ENCODE measurements at regions not wholly inside any gene's neighbourhood (a gene's known extent, or its start where the extent isn't known, plus 50 kb on each side); places are given as distances from the start of the nearest gene placed in this dataset.

DNA sequence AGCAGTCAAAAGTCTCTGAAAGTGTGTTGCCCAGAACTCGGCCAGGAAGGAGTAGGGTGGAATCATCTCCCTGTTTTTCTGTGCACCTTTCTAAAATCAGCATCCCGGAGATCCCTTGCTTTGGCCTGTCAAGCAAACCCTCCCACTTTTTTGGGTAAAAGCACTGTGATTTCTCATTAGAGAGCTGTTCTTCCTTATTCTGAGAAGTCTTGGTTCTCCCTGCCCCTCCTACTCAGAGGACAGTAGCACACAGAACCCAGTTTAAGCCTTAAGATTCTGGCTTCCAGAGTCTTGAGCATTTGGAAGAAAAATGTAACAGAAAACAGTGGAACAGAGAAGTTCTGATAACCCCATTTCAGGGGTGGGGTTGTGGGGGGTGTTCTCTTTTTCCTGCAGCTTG is 52.6 kb upstream of the KATNAL1 start:
- FAIRE-seq (no peak), DNase-seq (ENCODE audit: insufficient read length, low spot score) (no peak)
- TF ChIP-seq POLR2A (IDR thresholded peaks at IDR 0.05; ENCODE audit: low read depth, low read length): no peak

DNA sequence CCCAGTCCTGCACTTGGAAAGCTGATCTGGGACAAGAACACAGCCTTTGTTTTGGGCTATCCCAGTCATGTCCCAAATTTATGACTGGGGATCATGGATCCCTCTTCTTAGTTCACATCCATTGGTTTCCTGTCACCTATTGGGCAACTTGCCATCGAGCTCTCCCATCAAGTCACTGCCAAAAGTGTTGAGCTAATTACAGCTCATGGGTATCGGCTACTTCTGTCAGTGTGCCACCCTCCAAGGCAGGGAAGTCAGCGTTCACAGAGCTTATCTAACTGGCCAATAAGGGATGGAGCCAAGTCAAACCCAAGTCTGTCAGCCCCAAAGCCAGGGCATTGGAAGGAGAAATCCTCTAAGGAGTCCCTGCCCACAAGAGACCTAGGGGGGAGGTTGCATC is 53.2 kb upstream of the KATNAL1 start:
- DNase-seq (ENCODE audit: insufficient read length, low spot score): no peak
- FAIRE-seq: no peak
- TF ChIP-seq POLR2A (IDR thresholded peaks at IDR 0.05; ENCODE audit: low read depth, low read length): no peak

DNA sequence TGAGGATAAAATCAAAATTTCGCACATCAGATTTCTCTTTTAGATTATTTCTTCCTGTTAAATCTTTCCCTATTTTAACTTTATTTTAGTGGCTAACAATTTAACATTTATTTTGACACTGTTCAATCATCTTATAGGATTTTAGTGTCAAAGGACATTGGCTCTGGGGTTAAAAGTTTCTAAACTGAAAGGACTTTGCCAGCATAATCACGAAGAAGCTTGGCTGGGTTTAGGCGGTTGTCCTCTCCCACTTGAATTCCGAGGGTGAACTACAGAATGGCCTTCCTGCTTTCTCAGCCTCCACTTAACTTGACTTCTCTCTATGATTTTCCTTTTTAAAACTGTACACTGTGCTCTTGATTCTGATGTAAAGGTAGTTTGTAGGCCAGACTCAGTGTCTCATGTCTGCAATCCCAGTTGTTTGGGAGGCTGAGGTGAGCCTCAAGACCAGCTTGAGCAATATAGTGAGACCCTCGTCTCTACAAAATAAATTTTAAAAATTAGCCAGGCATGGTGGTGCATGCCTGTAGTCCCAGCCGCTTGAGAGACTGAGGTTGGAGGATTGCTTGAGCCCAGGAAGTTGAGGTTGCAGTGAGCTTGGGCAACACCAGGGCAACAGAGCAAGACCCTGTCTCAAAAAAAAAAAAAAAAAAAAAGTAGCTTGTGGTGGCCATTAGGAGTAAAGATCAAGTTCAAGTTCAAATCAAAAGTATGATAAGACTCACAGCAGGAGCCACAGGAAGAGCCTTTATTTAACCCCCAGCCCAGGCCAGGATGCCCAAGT is 54.8 kb upstream of the KATNAL1 start:
- FAIRE-seq: no peak
- DNase-seq (ENCODE audit: insufficient read length, low spot score): no peak
- no peak for TF ChIP-seq POLR2A (IDR thresholded peaks at IDR 0.05; ENCODE audit: low read depth, low read length)

DNA sequence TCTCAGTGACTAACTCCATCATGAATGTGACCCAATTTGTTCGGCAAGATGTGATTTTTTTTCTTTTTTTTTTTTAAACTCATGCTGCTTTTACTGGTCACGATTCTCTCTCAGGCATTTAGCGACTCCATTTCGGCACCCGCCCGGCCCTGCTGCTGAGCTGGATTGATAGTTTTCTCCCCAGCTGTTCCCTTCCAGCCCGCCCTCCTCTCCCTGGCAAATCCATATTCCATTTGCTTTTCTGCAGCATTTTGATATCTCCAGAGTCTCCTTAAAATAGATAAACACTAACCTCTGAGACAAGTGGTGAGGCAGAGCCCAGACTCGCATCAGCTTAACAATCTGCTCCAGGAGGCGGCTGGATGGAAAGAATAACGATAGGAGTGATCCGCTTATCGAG is 55.5 kb upstream of the KATNAL1 start:
- DNase-seq (ENCODE audit: insufficient read length, low spot score) (no peak), FAIRE-seq (no peak)
- TF ChIP-seq POLR2A (IDR thresholded peaks at IDR 0.05; ENCODE audit: low read depth, low read length): no peak

DNA sequence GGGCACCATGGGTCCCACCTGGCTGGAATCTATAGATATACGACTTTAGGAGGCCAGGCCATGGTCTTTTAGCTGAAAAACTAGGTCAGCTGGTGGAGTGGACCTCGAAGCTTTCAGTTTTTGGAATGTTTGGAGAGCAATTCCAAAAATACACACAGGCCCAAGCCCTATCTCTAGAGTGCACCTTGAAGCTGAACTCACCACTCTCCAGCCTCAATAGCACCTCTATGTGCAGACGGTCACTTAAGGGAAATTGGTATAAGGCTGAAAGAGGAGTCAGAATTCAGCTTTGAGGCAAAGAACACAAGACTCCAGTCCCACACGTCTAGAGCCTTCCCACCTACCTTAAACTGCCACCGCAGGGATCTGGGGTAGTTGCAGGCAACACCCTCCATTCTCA is 56.4 kb upstream of the KATNAL1 start:
- no peak for TF ChIP-seq POLR2A (IDR thresholded peaks at IDR 0.05; ENCODE audit: low read depth, low read length)
- FAIRE-seq: no peak
- no peak for DNase-seq (ENCODE audit: insufficient read length, low spot score)

DNA sequence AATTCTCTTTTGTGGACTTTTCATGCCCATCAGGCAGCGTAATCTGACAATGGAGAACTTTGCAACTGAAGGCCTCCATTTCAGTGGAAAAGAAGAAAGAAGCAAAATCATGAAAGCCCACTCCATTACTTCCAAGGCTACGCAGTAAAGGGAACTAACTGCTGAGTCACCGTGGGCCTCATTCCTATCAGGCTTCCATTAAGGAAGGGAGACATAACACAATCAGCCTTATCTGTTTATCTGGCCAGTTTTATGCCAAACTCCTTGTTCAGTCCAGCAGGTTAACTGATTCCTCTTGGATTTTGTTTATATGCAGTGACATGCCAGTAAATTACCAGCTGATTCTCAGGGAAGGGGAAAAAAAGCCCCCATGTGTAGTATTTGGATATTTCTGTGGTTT is 56.8 kb upstream of the KATNAL1 start:
- no peak for DNase-seq (ENCODE audit: insufficient read length, low spot score)
- no peak for FAIRE-seq
- TF ChIP-seq POLR2A (IDR thresholded peaks at IDR 0.05; ENCODE audit: low read depth, low read length): no peak

DNA sequence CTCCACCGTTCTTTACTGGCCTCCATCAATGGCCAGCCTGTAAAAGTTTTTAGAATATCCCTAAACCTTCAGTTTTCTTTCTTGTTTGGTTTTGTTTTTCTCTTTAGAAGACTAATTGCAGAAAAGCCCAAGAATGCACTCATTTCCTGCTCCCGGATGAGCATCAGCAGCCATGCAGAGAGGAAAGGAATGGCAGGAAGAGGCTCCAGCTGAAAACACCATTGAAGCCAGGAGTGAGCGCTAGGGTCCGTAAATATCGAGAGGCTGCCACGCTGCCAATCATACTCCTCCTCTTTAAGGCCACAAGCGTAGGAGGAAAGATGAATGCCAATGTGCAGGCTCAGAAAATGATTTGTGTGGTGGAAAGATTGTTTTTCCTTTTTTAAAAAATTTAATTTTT is 57.4 kb upstream of the UBE2L5 start:
- FAIRE-seq: no peak
- no peak for DNase-seq (ENCODE audit: insufficient read length, low spot score)

DNA sequence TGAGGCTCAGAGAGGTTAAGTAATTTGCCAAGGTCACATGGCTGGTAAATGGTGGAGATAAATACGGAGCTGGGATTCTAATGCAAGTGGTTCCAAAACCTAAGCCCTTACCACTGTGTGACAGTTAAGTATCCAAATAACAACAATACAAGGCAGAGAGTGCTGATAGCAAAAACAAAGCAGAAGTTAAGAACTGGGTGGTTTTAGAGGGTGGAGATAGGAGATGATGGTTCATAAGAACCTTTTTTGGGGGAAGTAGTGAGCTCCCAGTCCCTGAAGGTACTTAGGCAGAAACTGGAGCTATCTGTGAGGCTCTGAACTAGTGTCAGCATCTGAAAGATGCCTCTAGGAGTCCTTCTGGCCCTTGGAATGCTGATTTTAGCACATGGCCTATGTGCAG is 56.2 kb upstream of the UBE2L5 start:
- no peak for FAIRE-seq
- DNase-seq (ENCODE audit: insufficient read length, low spot score): no peak
- TF ChIP-seq POLR2A (IDR thresholded peaks at IDR 0.05; ENCODE audit: low read depth, low read length): no peak

More for the DNA sequence above, 57.4 kb upstream of the UBE2L5 start:
- no peak for TF ChIP-seq POLR2A (IDR thresholded peaks at IDR 0.05; ENCODE audit: low read depth, low read length)

DNA sequence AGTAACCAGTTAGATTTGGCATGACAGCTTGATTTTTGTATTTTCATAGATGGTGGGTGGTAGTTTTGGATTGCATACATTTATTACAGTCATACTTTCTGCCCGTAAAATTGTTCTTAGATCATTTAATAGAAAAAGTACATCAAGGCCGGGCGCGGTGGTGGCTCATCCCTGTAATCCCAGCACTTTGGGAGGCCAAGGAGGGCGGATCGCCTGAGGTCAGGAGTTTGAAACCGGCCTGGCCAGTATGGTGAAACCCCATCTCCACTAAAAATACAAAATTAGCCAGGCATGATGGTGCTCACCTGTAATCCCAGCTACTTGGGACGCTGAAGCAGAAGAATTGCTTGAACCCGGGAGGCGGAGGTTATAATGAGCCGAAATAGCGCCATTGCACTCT is 55.0 kb upstream of the UBE2L5 start:
- no peak for DNase-seq (ENCODE audit: insufficient read length, low spot score)
- no peak for FAIRE-seq
- no peak for TF ChIP-seq POLR2A (IDR thresholded peaks at IDR 0.05; ENCODE audit: low read depth, low read length)

DNA sequence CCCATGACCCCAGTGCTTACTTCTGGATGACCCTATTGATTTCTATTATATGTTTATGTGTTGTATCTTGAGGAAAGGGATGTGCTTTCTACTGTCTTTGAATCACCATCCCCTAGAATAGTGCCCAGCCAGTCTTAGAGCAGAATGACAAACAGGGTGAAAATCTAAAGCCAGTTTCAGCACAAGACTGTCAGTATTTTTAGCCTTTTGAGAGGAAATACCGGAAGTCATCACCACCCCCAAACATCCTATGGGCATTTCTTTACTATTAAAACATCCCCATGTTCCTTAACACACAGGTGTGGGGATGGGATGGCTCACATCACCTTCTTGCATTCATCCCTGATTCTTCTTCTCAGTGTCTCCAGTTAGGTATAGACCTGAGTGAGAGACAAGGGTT is 52.1 kb upstream of the UBE2L5 start:
- FAIRE-seq: no peak
- no peak for TF ChIP-seq POLR2A (IDR thresholded peaks at IDR 0.05; ENCODE audit: low read depth, low read length)
- no peak for DNase-seq (ENCODE audit: insufficient read length, low spot score)

DNA sequence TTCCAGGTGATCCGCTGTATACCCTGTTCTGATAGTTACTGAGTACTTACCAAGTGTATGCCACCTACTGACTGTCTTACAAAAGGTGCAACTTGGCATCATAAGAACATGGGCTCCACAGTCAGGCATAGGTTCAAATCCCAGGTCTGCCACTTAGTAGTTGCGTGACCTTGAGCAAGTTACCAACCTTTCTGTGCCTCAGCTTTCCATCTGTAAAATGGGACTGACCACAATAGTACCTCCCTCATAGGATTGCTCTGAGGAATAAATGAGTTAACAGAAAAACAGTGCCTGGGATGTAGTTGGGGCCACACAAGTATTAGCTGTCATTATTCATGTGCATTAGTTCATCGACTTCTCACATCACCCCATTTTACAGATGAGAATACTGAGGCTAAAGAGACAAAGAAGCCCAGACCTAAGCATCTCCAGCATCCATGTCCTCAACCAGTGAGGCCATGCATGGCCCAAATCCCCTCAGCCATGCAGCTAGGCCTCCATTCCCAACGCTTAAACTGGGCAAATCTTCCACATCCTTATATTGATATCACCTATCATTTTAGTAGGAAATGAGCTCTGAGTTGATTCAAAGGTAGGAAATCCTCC is 51.3 kb upstream of the UBE2L5 start:
- FAIRE-seq (no peak), DNase-seq (ENCODE audit: insufficient read length, low spot score) (no peak)
- TF ChIP-seq POLR2A (IDR thresholded peaks at IDR 0.05; ENCODE audit: low read depth, low read length): no peak

DNA sequence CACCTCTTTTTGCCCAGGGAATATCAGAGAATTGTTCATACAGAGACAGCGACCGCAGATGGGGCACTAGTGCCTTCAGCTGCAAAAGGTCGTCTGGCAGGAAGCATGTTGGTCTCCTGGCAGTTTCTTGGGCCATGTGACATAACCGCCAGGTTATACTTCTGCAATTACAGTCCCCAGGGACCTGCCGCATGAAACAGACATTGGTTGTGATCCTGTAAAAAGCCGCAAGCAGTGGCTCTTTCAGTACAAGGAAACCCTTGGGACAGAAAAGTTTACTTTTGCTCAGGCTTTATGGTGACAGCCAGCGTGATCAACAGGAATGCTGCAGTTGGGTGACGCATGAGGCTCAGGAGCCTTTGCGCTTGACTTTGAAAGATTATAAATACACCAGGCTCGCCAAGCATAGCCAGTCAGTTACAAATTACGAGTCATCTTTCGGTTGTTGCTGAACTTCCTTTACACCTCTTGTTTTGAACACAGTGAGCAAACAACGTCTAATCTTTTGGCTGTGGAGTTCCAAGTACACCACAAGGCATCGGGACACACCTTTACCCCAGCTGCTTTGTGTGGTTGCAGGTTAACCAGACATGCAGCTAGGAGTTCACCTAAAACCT is 50.5 kb upstream of the UBE2L5 start:
- DNase-seq (ENCODE audit: insufficient read length, low spot score) (peak; percentile 15), FAIRE-seq (no peak)
- no peak for TF ChIP-seq POLR2A (IDR thresholded peaks at IDR 0.05; ENCODE audit: low read depth, low read length)

Measured in H54 (cell line).